GM12878 (cell line): ENCODE measurements at regions not wholly inside any gene's neighbourhood (a gene's known extent, or its start where the extent isn't known, plus 50 kb on each side); places are given as distances from the start of the nearest gene placed in this dataset.

Experiments
- ATAC-seq: fragments of 200-7000 bp; cut with Tn5 transposase; 3 replicates; pipeline ENCODE4 v1.9.1; 2020; ENCODE audit warnings: mild to moderate bottlenecking, moderate library complexity
- BruUV-seq: library from RNA; stranded (reverse); fragments of 400-500 nt; replicated peaks from 2 replicates; lab custom pipeline; 2021; lab: Mats Ljungman, UMichigan
- CTCF ChIA-PET: fragments of 300-600 bp; sonication (Branson Sonifier 250); formaldehyde crosslinking; extraction: SDS; loops from one replicate; lab custom pipeline; 2021; ENCODE audit warnings: inconsistent platforms; lab: Yijun Ruan, JAX
- POLR2A ChIA-PET: fragments of 350-600 bp; formaldehyde crosslinking; extraction: SDS; loops from one replicate; lab custom pipeline; 2021; ENCODE audit warnings: inconsistent platforms; lab: Charles Lee
- RAD21 ChIA-PET: fragments of 300-600 bp; sonication (Branson Sonifier 250); formaldehyde crosslinking; loops from one replicate; lab custom pipeline; 2023; ENCODE audit warnings: antibody characterized with exemption; ENCODE audit not compliant: unreplicated experiment; lab: Charles Lee
- SMC1A ChIA-PET: fragments of 300-600 bp; sonication (Branson Sonifier 250); formaldehyde crosslinking; loops from one replicate; lab custom pipeline; 2023; ENCODE audit not compliant: unreplicated experiment, uncharacterized antibody; lab: Charles Lee
- DNase-seq: peaks from one replicate; pipeline ENCODE4 v3.0.0-alpha.2; 2011; ENCODE audit warnings: low read depth, low spot score
- FAIRE-seq: peaks from 3 replicates; lab custom pipeline; 2011; peaks lifted over from hg19 to GRCh38; lab: Jason Lieb, UNC
- H2AFZ ChIP-seq: 2 replicates; pipeline ENCODE4 v1.6.0; 2011; ENCODE audit warnings: low read depth, low read length, control low read depth; ENCODE audit not compliant: control insufficient read depth
- H3K27ac ChIP-seq: 2 replicates; pipeline ENCODE4 v1.5.1; 2011; ENCODE audit warnings: control low read depth; ENCODE audit not compliant: control insufficient read depth, insufficient read depth
- H3K27me3 ChIP-seq, 2 experiments: replicated peaks in 1 of 2; 2 replicates each; pipeline versions ENCODE4 v1.6.0 to v1.6.1; 2011; ENCODE audit warnings: low read length in 1 of 2; ENCODE audit not compliant: control insufficient read depth in 2 of 2, insufficient read depth in 2 of 2
- H3K36me3 ChIP-seq, 2 experiments: 2 replicates each; pipeline ENCODE4 v1.5.1; 2011; ENCODE audit warnings: low read length in 1 of 2; ENCODE audit not compliant: control insufficient read depth in 2 of 2, insufficient read depth in 2 of 2
- H3K4me1 ChIP-seq: 2 replicates; pipeline ENCODE4 v1.6.1; 2011; ENCODE audit warnings: mild to moderate bottlenecking, low read length, moderate library complexity, mixed read lengths; ENCODE audit not compliant: control insufficient read depth, insufficient read depth
- H3K4me2 ChIP-seq: 2 replicates; pipeline ENCODE4 v1.6.0; 2011; ENCODE audit warnings: control low read depth; ENCODE audit not compliant: control insufficient read depth, insufficient read depth
- H3K4me3 ChIP-seq: fragments of 200-600 bp; sonication (generic); 2 replicates; pipeline ENCODE4 v1.5.1; 2016
- H3K79me2 ChIP-seq: 2 replicates; pipeline ENCODE4 v1.6.0; 2011; ENCODE audit warnings: low read length; ENCODE audit not compliant: control insufficient read depth, insufficient read depth
- H3K9ac ChIP-seq: 2 replicates; pipeline ENCODE4 v1.8.0; 2011; ENCODE audit warnings: low read length, control low read depth, mixed read lengths; ENCODE audit not compliant: control insufficient read depth, insufficient read depth
- H3K9me3 ChIP-seq: replicated peaks from 3 replicates; pipeline ENCODE4 v1.5.1; 2011; ENCODE audit warnings: mild to moderate bottlenecking, low read length; ENCODE audit not compliant: control insufficient read depth, insufficient read depth
- H4K20me1 ChIP-seq: 2 replicates; pipeline ENCODE4 v1.6.0; 2011; ENCODE audit not compliant: control insufficient read depth, insufficient read depth
- BMI1 ChIP-seq: fragments of 450-650 bp; IDR thresholded peaks from 2 replicates; pipeline ENCODE4 v1.6.1; 2016; ENCODE audit warnings: mild to moderate bottlenecking, moderate library complexity, borderline replicate concordance
- BRCA1 ChIP-seq: IDR thresholded peaks from 2 replicates; pipeline ENCODE4 v1.6.1; 2011; ENCODE audit warnings: low read depth, low read length, improper control_type of control experiment
- CHD4 ChIP-seq: fragments of 200-600 bp; sonication (generic); IDR thresholded peaks from 2 replicates; pipeline ENCODE4 v1.6.1; 2016; ENCODE audit warnings: mild to moderate bottlenecking
- CREB1 ChIP-seq: IDR thresholded peaks from 2 replicates; pipeline ENCODE4 v1.6.1; 2012; ENCODE audit warnings: low read depth, mild to moderate bottlenecking, inconsistent platforms
- EZH2 ChIP-seq: IDR thresholded peaks from 2 replicates; pipeline ENCODE4 v1.6.1; 2012; ENCODE audit warnings: low read depth, mild to moderate bottlenecking, control low read depth, inconsistent platforms, low read length, borderline replicate concordance; ENCODE audit not compliant: control insufficient read depth
- GATAD2B ChIP-seq: fragments of 450-650 bp; conservative IDR thresholded peaks from 2 replicates; pipeline ENCODE4 v1.6.1; 2017; ENCODE audit warnings: low read depth, mild to moderate bottlenecking, moderate library complexity
- HCFC1 ChIP-seq: fragments of 150-350 bp; IDR thresholded peaks from 2 replicates; pipeline ENCODE4 v1.6.1; 2014; ENCODE audit warnings: low read length
- MXI1 ChIP-seq: fragments of 150-350 bp; IDR thresholded peaks from 2 replicates; pipeline ENCODE4 v1.6.1; 2011; ENCODE audit warnings: low read depth, mild to moderate bottlenecking, inconsistent platforms, low read length, improper control_type of control experiment
- POLR2A ChIP-seq: IDR thresholded peaks from 2 replicates; pipeline ENCODE4 v1.6.1; 2011; ENCODE audit warnings: low read depth, mild to moderate bottlenecking, low read length
- RAD21 ChIP-seq: IDR thresholded peaks from 2 replicates; pipeline ENCODE4 v1.6.1; 2011; ENCODE audit warnings: mild to moderate bottlenecking, low read depth, low read length, moderate library complexity; ENCODE audit not compliant: insufficient read depth
- RFX5 ChIP-seq: IDR thresholded peaks from 2 replicates; pipeline ENCODE4 v1.6.1; 2011; ENCODE audit warnings: low read depth, low read length, improper control_type of control experiment
- SPI1 ChIP-seq: IDR thresholded peaks from 2 replicates; pipeline ENCODE4 v1.6.1; 2011; ENCODE audit warnings: low read depth, mild to moderate bottlenecking, low read length, moderate library complexity, borderline replicate concordance; ENCODE audit not compliant: insufficient read depth
- TARDBP ChIP-seq: IDR thresholded peaks from 2 replicates; pipeline ENCODE4 v1.6.1; 2016; ENCODE audit warnings: borderline replicate concordance
- ZSCAN29 ChIP-seq: fragments of 450-650 bp; IDR thresholded peaks from 2 replicates; pipeline ENCODE4 v1.6.1; 2017; ENCODE audit warnings: mild to moderate bottlenecking, moderate library complexity
- WGBS: methylation state at CpG from one replicate; pipeline ENCODE4 v1.1.6; 2016; ENCODE audit warnings: low lambda C conversion rate; ENCODE audit not compliant: insufficient replicate concordance, insufficient coverage; ENCODE audit errors: missing lambda C conversion rate; 5-methylcytosine and 5-hydroxymethylcytosine counted together
- in situ Hi-C: fragments of 300-500 bp; cut with MboI; formaldehyde crosslinking; loops from 9 replicates; pipeline ENCODE4 v1.14.3; 2018; ENCODE audit warnings: mixed read lengths
- intact Hi-C: fragments of 100-400 bp; cut with micrococcal nuclease; formaldehyde crosslinking; loops from one replicate; pipeline ENCODE4 v1.14.2; 2022; ENCODE audit not compliant: unreplicated experiment
- TF ChIP-seq, protein P1 (sequence below): IDR thresholded peaks from 2 replicates; pipeline ENCODE4 v1.6.1; 2012; ENCODE audit warnings: low read depth, low read length, improper control_type of control experiment
- TF ChIP-seq, protein P2 (sequence below): fragments of 450-650 bp; IDR thresholded peaks from 2 replicates; pipeline ENCODE4 v1.6.1; 2017; ENCODE audit warnings: borderline replicate concordance
- TF ChIP-seq, protein P3 (sequence below): IDR thresholded peaks from 2 replicates; pipeline ENCODE4 v1.6.1; 2011; ENCODE audit warnings: low read depth, mild to moderate bottlenecking, low read length, moderate library complexity, borderline replicate concordance; ENCODE audit errors: extremely low read depth

DNA sequence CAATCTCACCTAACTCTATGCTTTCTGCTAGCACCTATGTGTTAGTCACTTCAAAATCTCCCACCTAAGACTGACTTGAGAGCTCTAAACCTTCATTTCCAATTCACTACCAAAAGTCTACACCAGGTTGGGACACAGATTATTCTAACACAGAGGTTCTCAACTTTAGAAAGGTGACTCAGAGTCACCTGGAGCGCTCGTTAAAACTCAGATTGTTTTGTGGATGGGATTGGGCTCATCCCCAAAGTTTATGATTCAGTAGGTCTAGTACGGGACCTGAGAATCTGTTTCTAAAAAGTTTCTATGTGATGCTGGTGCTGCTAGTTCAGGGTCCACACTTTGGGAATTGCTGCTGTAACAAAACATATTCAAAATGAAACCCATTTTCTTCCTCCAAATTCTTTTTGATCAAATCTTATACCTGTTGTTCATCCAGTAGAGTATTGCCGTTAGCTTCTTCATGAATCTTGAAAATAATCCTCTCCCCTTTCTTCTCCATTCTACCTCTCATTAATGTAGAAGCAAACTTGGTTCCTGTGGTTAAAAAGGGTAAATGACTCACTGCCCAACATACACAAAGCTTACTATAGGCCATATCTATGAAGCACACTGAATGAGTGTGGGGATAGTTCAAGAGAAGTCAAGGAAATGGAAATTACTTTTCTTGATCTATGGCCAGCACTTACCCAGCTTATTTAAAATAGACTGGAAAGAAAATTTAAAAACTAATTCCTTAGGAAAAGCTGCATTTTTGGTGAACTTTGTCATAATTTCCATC, 206.7 kb downstream of the KIF21A start:
- H3K27me3 ChIP-seq, result no peaks in the 10 kb centered on the region
- RAD21 ChIA-PET, result no interaction called here
- H3K36me3 ChIP-seq, result no peaks in the 10 kb centered on the region
- TF ChIP-seq RAD21, result no peak
- TF ChIP-seq TARDBP, result no peak
- TF ChIP-seq, protein P1, sequence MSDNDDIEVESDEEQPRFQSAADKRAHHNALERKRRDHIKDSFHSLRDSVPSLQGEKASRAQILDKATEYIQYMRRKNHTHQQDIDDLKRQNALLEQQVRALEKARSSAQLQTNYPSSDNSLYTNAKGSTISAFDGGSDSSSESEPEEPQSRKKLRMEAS, result no peak
- no peaks in the 10 kb centered on the region for H3K9me3 ChIP-seq
- H3K4me2 ChIP-seq, result no peak overlapping the region
- H3K27ac ChIP-seq, result no peak overlapping the region
- H3K4me3 ChIP-seq, result no peak overlapping the region
- SMC1A ChIA-PET, result no interaction called here
- H3K4me1 ChIP-seq, result no peaks in the 10 kb centered on the region
- intact Hi-C loops, result no loop called here
- no TSS peak for BruUV-seq
- CTCF ChIA-PET, result interaction anchor here (1.0 to 1.6 kb wide), 2 partner anchors 37 to 38 kb away, joined by 3 to 4 read pairs; no protein-coding TSS in a partner anchor
- WGBS, result 68% methylated on average over 4 of the region's 4 CpGs
- FAIRE-seq (no peak), ATAC-seq (no peak), DNase-seq (no peak)
- POLR2A ChIA-PET, result no interaction called here
- no peak overlapping the region for H3K9ac ChIP-seq
- no peak overlapping the region for H2AFZ ChIP-seq
- H3K79me2 ChIP-seq, result no peaks in the 10 kb centered on the region
- no peaks in the 10 kb centered on the region for H4K20me1 ChIP-seq
- in situ Hi-C loops, result no loop called here

DNA sequence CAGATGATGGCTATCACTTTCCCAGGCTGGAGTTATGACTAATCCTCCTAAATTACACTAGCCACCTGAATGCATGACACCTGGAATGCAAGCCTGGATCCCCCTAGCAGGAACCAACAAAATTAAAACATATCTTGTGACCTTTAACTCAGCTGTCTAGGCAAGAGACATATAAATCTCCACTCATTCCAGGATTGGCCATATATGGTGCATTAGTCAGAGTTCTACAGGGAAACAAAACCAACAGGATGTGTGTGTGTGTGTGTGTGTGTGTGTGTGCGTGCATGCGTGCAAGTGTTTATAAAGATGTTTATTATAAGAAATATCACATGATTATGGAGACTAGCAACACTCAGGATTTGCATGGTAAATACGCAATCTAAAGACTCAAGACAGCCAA, 212.8 kb downstream of the KIF21A start:
- Histone ChIP-seq H3K4me2 (no peak overlapping the region), H3K27me3 (no peaks in the 10 kb centered on the region), H3K4me1 (no peaks in the 10 kb centered on the region), H3K27ac (no peak overlapping the region), H2AFZ (no peak overlapping the region), H3K9me3 (no peaks in the 10 kb centered on the region), H3K9ac (no peak overlapping the region), H4K20me1 (no peaks in the 10 kb centered on the region), H3K36me3 (no peaks in the 10 kb centered on the region), H3K4me3 (no peak overlapping the region), H3K79me2 (no peaks in the 10 kb centered on the region)
- TF ChIP-seq EZH2 (no peak), BMI1 (no peak), MXI1 (no peak), RFX5 (no peak), SPI1 (no peak), HCFC1 (no peak), CREB1 (no peak), ZSCAN29 (no peak), CHD4 (no peak), POLR2A (no peak), GATAD2B (no peak), BRCA1 (no peak)
- TF ChIP-seq, protein P2, sequence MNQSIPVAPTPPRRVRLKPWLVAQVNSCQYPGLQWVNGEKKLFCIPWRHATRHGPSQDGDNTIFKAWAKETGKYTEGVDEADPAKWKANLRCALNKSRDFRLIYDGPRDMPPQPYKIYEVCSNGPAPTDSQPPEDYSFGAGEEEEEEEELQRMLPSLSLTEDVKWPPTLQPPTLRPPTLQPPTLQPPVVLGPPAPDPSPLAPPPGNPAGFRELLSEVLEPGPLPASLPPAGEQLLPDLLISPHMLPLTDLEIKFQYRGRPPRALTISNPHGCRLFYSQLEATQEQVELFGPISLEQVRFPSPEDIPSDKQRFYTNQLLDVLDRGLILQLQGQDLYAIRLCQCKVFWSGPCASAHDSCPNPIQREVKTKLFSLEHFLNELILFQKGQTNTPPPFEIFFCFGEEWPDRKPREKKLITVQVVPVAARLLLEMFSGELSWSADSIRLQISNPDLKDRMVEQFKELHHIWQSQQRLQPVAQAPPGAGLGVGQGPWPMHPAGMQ, result no peak
- TF ChIP-seq, protein P3, sequence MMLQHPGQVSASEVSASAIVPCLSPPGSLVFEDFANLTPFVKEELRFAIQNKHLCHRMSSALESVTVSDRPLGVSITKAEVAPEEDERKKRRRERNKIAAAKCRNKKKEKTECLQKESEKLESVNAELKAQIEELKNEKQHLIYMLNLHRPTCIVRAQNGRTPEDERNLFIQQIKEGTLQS, result no peak
- DNase-seq (no peak), FAIRE-seq (no peak), ATAC-seq (no peak)
- ChIA-PET POLR2A (no interaction called here), CTCF (no interaction called here), SMC1A (no interaction called here), RAD21 (no interaction called here)
- in situ Hi-C loops (no loop called here), intact Hi-C loops (no loop called here)
- 7% methylated on average over 3 of the region's 3 CpGs for WGBS
- no TSS peak for BruUV-seq
